Chondrocyte (in vitro differentiated cells): ENCODE measurements at regions not wholly inside any gene's neighbourhood (a gene's known extent, or its start where the extent isn't known, plus 50 kb on each side); places are given as distances from the start of the nearest gene placed in this dataset.

ENCODE experiments used
- DNase-seq: peaks from one replicate; pipeline ENCODE4 v3.0.0; 2021; ENCODE audit warnings: mixed read lengths, low spot score
- H3K27ac Mint-ChIP-seq: one replicate; pipeline ENCODE4 v1.8.0; 2021; ENCODE audit warnings: mild to moderate bottlenecking, moderate library complexity, mixed read lengths; ENCODE audit not compliant: unreplicated experiment
- H3K27me3 Mint-ChIP-seq: 2 replicates; pipeline ENCODE4 v1.8.0; 2021; ENCODE audit warnings: low read depth, mixed read lengths
- H3K36me3 Mint-ChIP-seq: 2 replicates; pipeline ENCODE4 v1.8.0; 2021; ENCODE audit warnings: low read depth, mixed read lengths
- H3K4me1 Mint-ChIP-seq: 2 replicates; pipeline ENCODE4 v1.8.0; 2021; ENCODE audit warnings: low read depth, mild to moderate bottlenecking, mixed read lengths
- H3K4me3 Mint-ChIP-seq: one replicate; pipeline ENCODE4 v1.8.0; 2021; ENCODE audit warnings: mild to moderate bottlenecking, moderate library complexity, mixed read lengths; ENCODE audit not compliant: unreplicated experiment
- H3K9me3 Mint-ChIP-seq: 2 replicates; pipeline ENCODE4 v1.8.0; 2021; ENCODE audit warnings: low read depth, mixed read lengths
- CTCF ChIP-seq: fragments of 200-600 bp; sonication (generic); IDR thresholded peaks from 2 replicates; pipeline ENCODE4 v1.5.0; 2021; ENCODE audit warnings: antibody characterized with exemption, mild to moderate bottlenecking, moderate library complexity

- no peaks in the 10 kb centered on the region for H3K27me3 Mint-ChIP-seq
- H3K4me3 Mint-ChIP-seq = no peak overlapping the region
- H3K4me1 Mint-ChIP-seq = peaks cover 10% of the 10 kb centered on the region
Measured at GRCh38 chr4:181776264-181777054, 466.7 kb upstream of the TENM3 start.

GRCh38 chr4:181777518-181777917 lies 465.7 kb upstream of the TENM3 start:
- H3K27me3 Mint-ChIP-seq = no peaks in the 10 kb centered on the region
- no peak for DNase-seq
- no peak overlapping the region for H3K4me3 Mint-ChIP-seq
- H3K36me3 Mint-ChIP-seq = peaks cover 2% of the 10 kb centered on the region
- H3K9me3 Mint-ChIP-seq = peaks cover 22% of the 10 kb centered on the region
- H3K27ac Mint-ChIP-seq = no peak overlapping the region
- no peak for TF ChIP-seq CTCF
- H3K4me1 Mint-ChIP-seq = peaks cover 10% of the 10 kb centered on the region

More at GRCh38 chr4:181776264-181777054, 466.7 kb upstream of the TENM3 start:
- TF ChIP-seq CTCF = no peak
- Mint-ChIP-seq H3K36me3 (peaks cover 2% of the 10 kb centered on the region), H3K9me3 (peaks cover 18% of the 10 kb centered on the region), H3K27ac (no peak overlapping the region)
- DNase-seq = no peak

- Mint-ChIP-seq H3K36me3 (peaks cover 4% of the 10 kb centered on the region), H3K27ac (no peak overlapping the region), H3K9me3 (peaks cover 19% of the 10 kb centered on the region), H3K4me3 (no peak overlapping the region), H3K27me3 (no peaks in the 10 kb centered on the region), H3K4me1 (no peaks in the 10 kb centered on the region)
- no peak for DNase-seq
- no peak for TF ChIP-seq CTCF
Measured at GRCh38 chr4:181784881-181785280, 458.3 kb upstream of the TENM3 start.

- H3K4me3 Mint-ChIP-seq = no peak overlapping the region
- H3K36me3 Mint-ChIP-seq = peaks cover 3% of the 10 kb centered on the region
- no peaks in the 10 kb centered on the region for H3K27me3 Mint-ChIP-seq
- no peaks in the 10 kb centered on the region for H3K4me1 Mint-ChIP-seq
- no peak for TF ChIP-seq CTCF
- H3K9me3 Mint-ChIP-seq = peaks cover 13% of the 10 kb centered on the region
- no peak for DNase-seq
- H3K27ac Mint-ChIP-seq = no peak overlapping the region
Measured at GRCh38 chr4:181792641-181793040, 450.6 kb upstream of the TENM3 start.

- Mint-ChIP-seq H3K27ac (no peak overlapping the region), H3K4me3 (no peak overlapping the region), H3K36me3 (peaks cover 3% of the 10 kb centered on the region), H3K4me1 (no peaks in the 10 kb centered on the region), H3K9me3 (peaks cover 13% of the 10 kb centered on the region), H3K27me3 (no peaks in the 10 kb centered on the region)
- no peak for DNase-seq
- TF ChIP-seq CTCF = no peak
Measured at GRCh38 chr4:181793096-181793495, 450.1 kb upstream of the TENM3 start.
